Endodermal cell (in vitro differentiated cells): ENCODE measurements at regions not wholly inside any gene's neighbourhood (a gene's known extent, or its start where the extent isn't known, plus 50 kb on each side); places are given as distances from the start of the nearest gene placed in this dataset.

Source experiments
- DNase-seq: peaks from one replicate; pipeline ENCODE4 v3.0.0-alpha.2; 2017
- H3K27ac ChIP-seq: 2 replicates; pipeline ENCODE4 v1.5.1; 2013; ENCODE audit warnings: mild to moderate bottlenecking, low read depth, low read length, moderate library complexity
- H3K27me3 ChIP-seq: 2 replicates; pipeline ENCODE4 v1.6.1; 2013; ENCODE audit warnings: mild to moderate bottlenecking, low read length, moderate library complexity; ENCODE audit not compliant: insufficient read depth, control insufficient read depth, poor library complexity, severe bottlenecking
- H3K36me3 ChIP-seq: 2 replicates; pipeline ENCODE4 v1.7.0; 2013; ENCODE audit warnings: mild to moderate bottlenecking, low read length, moderate library complexity; ENCODE audit not compliant: control insufficient read depth, insufficient read depth
- H3K4me1 ChIP-seq: one replicate; pipeline ENCODE4 v1.7.0; 2013; ENCODE audit warnings: low read length; ENCODE audit not compliant: control insufficient read depth, insufficient read depth
- H3K4me3 ChIP-seq: 2 replicates; pipeline ENCODE4 v1.5.1; 2013; ENCODE audit warnings: mild to moderate bottlenecking, low read length, moderate library complexity
- H3K9ac ChIP-seq: 2 replicates; pipeline ENCODE4 v1.6.1; 2013; ENCODE audit warnings: mild to moderate bottlenecking, low read length, moderate library complexity; ENCODE audit not compliant: poor library complexity, severe bottlenecking; ENCODE audit errors: extremely low read depth
- H3K9me3 ChIP-seq: 2 replicates; pipeline ENCODE4 v1.6.1; 2013; ENCODE audit warnings: mild to moderate bottlenecking, low read length, moderate library complexity; ENCODE audit not compliant: control insufficient read depth
- H3K27ac Mint-ChIP-seq: 2 replicates; pipeline ENCODE4 v1.8.0; 2020; ENCODE audit warnings: mixed read lengths
- H3K27me3 Mint-ChIP-seq: 2 replicates; pipeline ENCODE4 v1.8.0; 2021; ENCODE audit warnings: mild to moderate bottlenecking, mixed read lengths; ENCODE audit not compliant: insufficient read depth
- H3K36me3 Mint-ChIP-seq: 2 replicates; pipeline ENCODE4 v1.8.0; 2020; ENCODE audit warnings: low read depth, mixed read lengths
- H3K4me1 Mint-ChIP-seq: 2 replicates; pipeline ENCODE4 v1.8.0; 2020; ENCODE audit warnings: mixed read lengths
- H3K4me3 Mint-ChIP-seq: 2 replicates; pipeline ENCODE4 v1.8.0; 2020; ENCODE audit warnings: mild to moderate bottlenecking, moderate library complexity, mixed read lengths
- H3K9me3 Mint-ChIP-seq: 2 replicates; pipeline ENCODE4 v1.8.0; 2020; ENCODE audit warnings: mild to moderate bottlenecking, mixed read lengths
- WGBS, 2 experiments: methylation state at CpG; one replicate each; pipeline versions ENCODE4 v1.1.5 to v1.1.7; 2013; ENCODE audit warnings: missing lambda C conversion rate in 2 of 2, mixed read lengths in 1 of 2; ENCODE audit not compliant: insufficient coverage in 1 of 2, insufficient read length in 1 of 2; 5-methylcytosine and 5-hydroxymethylcytosine counted together
- TF ChIP-seq, protein P1 (sequence below): fragments of 200-600 bp; sonication (generic); conservative IDR thresholded peaks from 2 replicates; pipeline ENCODE4 v1.5.0; 2021; ENCODE audit warnings: antibody characterized with exemption, mild to moderate bottlenecking

DNA sequence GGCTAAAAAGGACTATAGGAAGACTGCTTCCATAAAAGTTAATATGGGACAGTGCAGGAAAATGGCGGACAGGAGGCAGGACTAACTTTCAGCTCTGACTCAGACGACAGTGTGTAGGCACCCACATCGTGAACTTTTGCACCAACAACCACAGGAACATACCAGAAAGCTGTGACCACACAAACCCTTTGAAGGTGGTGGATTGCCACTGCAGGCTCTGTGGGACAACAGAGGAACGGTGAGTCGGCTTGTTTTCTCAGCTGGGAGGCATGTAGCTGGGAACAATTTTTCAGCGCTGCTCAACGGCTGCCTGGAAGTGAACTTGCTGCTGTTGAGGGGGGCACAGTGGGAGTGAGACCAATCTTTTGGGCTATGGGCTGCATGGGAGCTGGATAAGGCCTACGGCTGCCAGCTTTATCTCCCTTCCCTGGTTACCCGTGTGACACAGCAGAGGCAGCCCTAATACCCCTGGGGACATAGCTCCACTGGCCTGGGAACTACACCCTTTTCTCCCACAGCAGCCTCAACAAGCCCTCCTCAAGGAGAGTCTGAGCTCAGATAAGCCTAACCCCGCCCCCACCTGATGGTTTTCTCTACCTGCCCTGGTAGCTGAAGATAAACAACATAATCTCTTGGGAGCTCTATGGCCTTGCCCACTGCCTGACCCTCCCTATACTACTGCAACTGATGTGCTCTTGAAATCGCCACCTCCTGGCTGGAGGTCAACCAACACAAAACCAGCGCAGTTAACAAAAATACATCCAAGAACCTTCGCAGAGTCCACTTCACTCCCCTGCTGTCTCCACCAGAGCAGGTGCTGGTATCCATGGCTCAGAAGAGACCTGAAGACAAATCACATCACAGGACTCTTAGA lies 1537.0 kb downstream of the C4orf33 start:
- TF ChIP-seq, protein P1, sequence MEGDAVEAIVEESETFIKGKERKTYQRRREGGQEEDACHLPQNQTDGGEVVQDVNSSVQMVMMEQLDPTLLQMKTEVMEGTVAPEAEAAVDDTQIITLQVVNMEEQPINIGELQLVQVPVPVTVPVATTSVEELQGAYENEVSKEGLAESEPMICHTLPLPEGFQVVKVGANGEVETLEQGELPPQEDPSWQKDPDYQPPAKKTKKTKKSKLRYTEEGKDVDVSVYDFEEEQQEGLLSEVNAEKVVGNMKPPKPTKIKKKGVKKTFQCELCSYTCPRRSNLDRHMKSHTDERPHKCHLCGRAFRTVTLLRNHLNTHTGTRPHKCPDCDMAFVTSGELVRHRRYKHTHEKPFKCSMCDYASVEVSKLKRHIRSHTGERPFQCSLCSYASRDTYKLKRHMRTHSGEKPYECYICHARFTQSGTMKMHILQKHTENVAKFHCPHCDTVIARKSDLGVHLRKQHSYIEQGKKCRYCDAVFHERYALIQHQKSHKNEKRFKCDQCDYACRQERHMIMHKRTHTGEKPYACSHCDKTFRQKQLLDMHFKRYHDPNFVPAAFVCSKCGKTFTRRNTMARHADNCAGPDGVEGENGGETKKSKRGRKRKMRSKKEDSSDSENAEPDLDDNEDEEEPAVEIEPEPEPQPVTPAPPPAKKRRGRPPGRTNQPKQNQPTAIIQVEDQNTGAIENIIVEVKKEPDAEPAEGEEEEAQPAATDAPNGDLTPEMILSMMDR = no peak

DNA sequence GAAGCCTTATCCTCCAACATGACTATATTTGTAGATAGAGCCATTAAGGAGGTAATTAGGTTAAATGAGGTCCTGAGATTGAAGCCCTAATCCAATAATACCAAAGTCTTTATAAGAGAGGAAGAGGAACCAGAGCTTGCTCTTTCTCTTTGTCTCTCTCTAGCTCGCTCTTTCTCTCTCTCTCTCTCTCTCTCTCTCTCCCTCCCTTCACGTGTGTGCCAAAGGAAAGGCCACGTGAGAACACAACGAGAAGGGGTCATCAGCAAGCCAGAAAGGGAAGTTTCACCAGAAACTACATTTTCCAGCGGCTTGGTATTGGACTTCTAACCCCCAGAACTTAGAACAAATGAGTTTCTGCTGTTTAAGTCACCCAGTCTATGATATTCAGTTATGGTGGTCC lies 1540.5 kb downstream of the C4orf33 start:
- Mint-ChIP-seq H3K36me3 (no peaks in the 10 kb centered on the region), H3K4me3 (no peak overlapping the region), H3K27me3 (no peaks in the 10 kb centered on the region), H3K4me1 (peaks cover 5% of the 10 kb centered on the region), H3K9me3 (peaks cover 8% of the 10 kb centered on the region), H3K27ac (no peak overlapping the region)
- TF ChIP-seq, protein P1 = no peak
- H3K9ac ChIP-seq = no peak overlapping the region
- H3K4me3 ChIP-seq = no peak overlapping the region
- no peaks in the 10 kb centered on the region for H3K36me3 ChIP-seq
- WGBS, 2 experiments = 74% methylated on average over 5 of the region's 5 CpGs; no CpG with 5 or more reads in 1 of the 2 experiments
- peaks cover 6% of the 10 kb centered on the region for H3K9me3 ChIP-seq
- no peaks in the 10 kb centered on the region for H3K27me3 ChIP-seq
- DNase-seq = no peak
- H3K4me1 ChIP-seq = no peaks in the 10 kb centered on the region
- no peak overlapping the region for H3K27ac ChIP-seq

More for the DNA sequence above, 1537.0 kb downstream of the C4orf33 start:
- 92 to 93% methylated on average over 10 to 13 of the region's 13 CpGs for WGBS, 2 experiments
- H3K27me3 Mint-ChIP-seq = no peaks in the 10 kb centered on the region
- peaks cover 8% of the 10 kb centered on the region for H3K9me3 Mint-ChIP-seq
- no peak overlapping the region for H3K4me3 Mint-ChIP-seq
- H3K4me1 Mint-ChIP-seq = peaks cover 5% of the 10 kb centered on the region
- no peak overlapping the region for H3K27ac ChIP-seq
- peaks cover 6% of the 10 kb centered on the region for H3K9me3 ChIP-seq
- no peaks in the 10 kb centered on the region for H3K27me3 ChIP-seq
- no peaks in the 10 kb centered on the region for H3K4me1 ChIP-seq
- no peaks in the 10 kb centered on the region for H3K36me3 Mint-ChIP-seq
- no peak overlapping the region for H3K9ac ChIP-seq
- no peak for DNase-seq
- H3K36me3 ChIP-seq = no peaks in the 10 kb centered on the region
- no peak overlapping the region for H3K27ac Mint-ChIP-seq
- H3K4me3 ChIP-seq = no peak overlapping the region

DNA sequence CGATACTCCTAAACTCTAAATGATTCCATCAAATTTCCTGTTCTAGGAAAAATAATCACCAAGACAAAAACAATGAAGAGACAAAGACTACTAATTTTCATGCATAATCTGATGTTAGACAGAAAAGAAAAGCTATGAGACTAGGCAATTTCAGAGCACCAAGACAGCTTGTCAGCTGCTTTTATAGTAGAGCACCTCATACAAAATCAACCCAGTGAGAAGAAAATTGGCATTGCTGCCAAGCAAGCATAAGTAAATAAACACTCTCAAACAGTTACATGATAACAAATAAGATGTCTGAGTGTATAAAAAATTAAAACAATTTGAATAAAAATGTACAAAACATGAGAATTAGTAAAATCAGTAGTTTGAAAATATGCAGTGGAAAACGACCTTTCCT lies 1544.6 kb downstream of the C4orf33 start:
- H3K27ac Mint-ChIP-seq = no peak overlapping the region
- Histone ChIP-seq H3K4me3 (no peak overlapping the region), H3K9me3 (no peaks in the 10 kb centered on the region), H3K36me3 (no peaks in the 10 kb centered on the region), H3K4me1 (no peaks in the 10 kb centered on the region), H3K27me3 (no peaks in the 10 kb centered on the region), H3K27ac (no peak overlapping the region), H3K9ac (no peak overlapping the region)
- H3K36me3 Mint-ChIP-seq = no peaks in the 10 kb centered on the region
- WGBS, 2 experiments = 100% methylated on average over 1 of the region's 2 CpGs; no CpG with 5 or more reads in 1 of the 2 experiments
- H3K4me1 Mint-ChIP-seq = peaks cover 10% of the 10 kb centered on the region
- H3K4me3 Mint-ChIP-seq = no peak overlapping the region
- TF ChIP-seq, protein P1 = no peak
- H3K27me3 Mint-ChIP-seq = no peaks in the 10 kb centered on the region
- peaks cover 1% of the 10 kb centered on the region for H3K9me3 Mint-ChIP-seq
- no peak for DNase-seq
